HepG2 (cell line): ENCODE measurements at regions not wholly inside any gene's neighbourhood (a gene's known extent, or its start where the extent isn't known, plus 50 kb on each side); places are given as distances from the start of the nearest gene placed in this dataset.

ENCODE experiments used
- ATAC-seq: fragments of 200-7000 bp; cut with Tn5 transposase; 3 replicates; pipeline ENCODE4 v1.9.1; 2020; ENCODE audit warnings: mild to moderate bottlenecking, moderate library complexity
- BruUV-seq: library from RNA; stranded (reverse); fragments of 400-500 nt; replicated peaks from 2 replicates; lab custom pipeline; 2021; lab: Mats Ljungman, UMichigan
- CTCF ChIA-PET: fragments of 300-600 bp; formaldehyde crosslinking; extraction: SDS; loops from one replicate; lab custom pipeline; 2021; ENCODE audit warnings: low total read pairs, inconsistent platforms, low intra/inter-chr PET ratio; lab: Yijun Ruan, JAX
- POLR2A ChIA-PET: fragments of 350-600 bp; sonication (Branson Sonifier 250); formaldehyde crosslinking; loops from one replicate; lab custom pipeline; 2020; ENCODE audit warnings: antibody characterized with exemption, inconsistent platforms; lab: Yijun Ruan, JAX
- DNase-seq: peaks from one replicate; pipeline ENCODE4 v3.0.0-alpha.2; 2015; ENCODE audit warnings: low spot score
- FAIRE-seq: peaks from 3 replicates; lab custom pipeline; 2011; peaks lifted over from hg19 to GRCh38; lab: Jason Lieb, UNC
- H2AFZ ChIP-seq: one replicate; pipeline ENCODE4 v1.6.1; 2011; ENCODE audit warnings: low read length, inconsistent platforms
- H3K27ac ChIP-seq: fragments of 300-600 bp; 3 replicates; pipeline ENCODE4 v1.8.0; 2011; ENCODE audit warnings: mixed run types, mild to moderate bottlenecking, mixed read lengths, low read length, inconsistent platforms; ENCODE audit not compliant: insufficient read depth; ENCODE audit errors: extremely low read length
- H3K27me3 ChIP-seq, 2 experiments: fragments of 200-600 bp in 1 of 2; 2 replicates in 1 of 2; 3 replicates in 1 of 2; pipeline versions ENCODE4 v1.6.0 to v1.8.0; 2011; ENCODE audit warnings: low read length in 2 of 2, mild to moderate bottlenecking in 2 of 2, moderate library complexity in 2 of 2, inconsistent platforms in 1 of 2; ENCODE audit not compliant: insufficient read depth in 2 of 2, control insufficient read depth in 1 of 2
- H3K36me3 ChIP-seq, 2 experiments: fragments of 200-600 bp in 1 of 2; replicated peaks in 1 of 2; 2 replicates in 1 of 2; 3 replicates in 1 of 2; pipeline versions ENCODE4 v1.5.1 to v1.8.0; 2011; ENCODE audit warnings: low read length in 2 of 2, inconsistent platforms in 1 of 2; ENCODE audit not compliant: insufficient read depth in 2 of 2, control insufficient read depth in 1 of 2
- H3K4me1 ChIP-seq: 2 replicates; pipeline ENCODE4 v1.5.1; 2012; ENCODE audit warnings: low read length, inconsistent platforms; ENCODE audit not compliant: insufficient read depth
- H3K4me2 ChIP-seq: 2 replicates; pipeline ENCODE4 v1.6.0; 2011; ENCODE audit warnings: low read depth, low read length, inconsistent platforms
- H3K4me3 ChIP-seq, 3 experiments: fragments of 200-600 bp in 1 of 3; sonication (generic), shearing (Covaris generic) in 1 of 3; replicated peaks in 1 of 3; 2 replicates each; pipeline ENCODE4 v1.5.1; 2011 to 2016; ENCODE audit warnings: low read length in 3 of 3, inconsistent platforms in 2 of 3, low read depth in 2 of 3, mild to moderate bottlenecking in 2 of 3, control low read depth in 1 of 3, mixed read lengths in 1 of 3; ENCODE audit not compliant: insufficient read depth in 1 of 3
- H3K79me2 ChIP-seq: one replicate; pipeline ENCODE4 v1.6.1; 2011; ENCODE audit warnings: low read length, inconsistent platforms; ENCODE audit not compliant: insufficient read depth
- H3K9ac ChIP-seq: 2 replicates; pipeline ENCODE4 v1.6.0; 2011; ENCODE audit warnings: mild to moderate bottlenecking, low read depth, low read length, inconsistent platforms; ENCODE audit not compliant: insufficient read depth
- H3K9me3 ChIP-seq: 2 replicates; pipeline ENCODE4 v1.5.1; 2012; ENCODE audit warnings: mild to moderate bottlenecking, low read length
- H4K20me1 ChIP-seq: 2 replicates; pipeline ENCODE4 v1.6.0; 2011; ENCODE audit warnings: inconsistent platforms, mild to moderate bottlenecking, low read length, moderate library complexity; ENCODE audit not compliant: insufficient read depth
- BCL3 ChIP-seq: sonication (generic); formaldehyde crosslinking; IDR thresholded peaks from 2 replicates; pipeline ENCODE4 v1.5.1; 2020; ENCODE audit warnings: mild to moderate bottlenecking, missing genetic modification reagents, moderate library complexity
- HDAC2 ChIP-seq: sonication (generic); formaldehyde crosslinking; IDR thresholded peaks from 2 replicates; pipeline ENCODE4 v1.4.0; 2020; ENCODE audit warnings: missing genetic modification reagents
- JDP2 ChIP-seq: sonication (generic); formaldehyde crosslinking; IDR thresholded peaks from 2 replicates; pipeline ENCODE4 v1.8.1; 2022; ENCODE audit warnings: missing genetic modification reagents, borderline replicate concordance
- MAFG ChIP-seq: sonication (generic); formaldehyde crosslinking; IDR thresholded peaks from 2 replicates; pipeline ENCODE4 v1.5.1; 2020; ENCODE audit warnings: mild to moderate bottlenecking, missing genetic modification reagents
- MLLT10 ChIP-seq: sonication (generic); formaldehyde crosslinking; IDR thresholded peaks from 2 replicates; pipeline ENCODE4 v1.4.0; 2020; ENCODE audit warnings: missing genetic modification reagents
- PITX1 ChIP-seq: sonication (generic); formaldehyde crosslinking; IDR thresholded peaks from 2 replicates; pipeline ENCODE4 v1.5.1; 2020; ENCODE audit warnings: mild to moderate bottlenecking, missing genetic modification reagents
- RBFOX2 ChIP-seq: fragments of 200-400 bp; formaldehyde crosslinking; IDR thresholded peaks from 2 replicates; pipeline ENCODE4 v1.6.1; 2017; ENCODE audit warnings: low read depth, mild to moderate bottlenecking, low read length
- RERE ChIP-seq: IDR thresholded peaks from 2 replicates; pipeline ENCODE4 v1.6.1; 2016; ENCODE audit warnings: low read depth, missing genetic modification reagents, missing compliant biosample characterization
- SETDB1 ChIP-seq: sonication (generic); formaldehyde crosslinking; IDR thresholded peaks from 2 replicates; pipeline ENCODE4 v1.5.1; 2020; ENCODE audit warnings: missing genetic modification reagents, mild to moderate bottlenecking, borderline replicate concordance
- TERF1 ChIP-seq: sonication (generic); formaldehyde crosslinking; IDR thresholded peaks from 2 replicates; pipeline ENCODE4 v1.8.0; 2022; ENCODE audit warnings: mild to moderate bottlenecking, missing genetic modification reagents, moderate library complexity
- ZBTB8A ChIP-seq: sonication (generic); formaldehyde crosslinking; IDR thresholded peaks from 2 replicates; pipeline ENCODE4 v1.4.0; 2020; ENCODE audit warnings: mild to moderate bottlenecking, low read depth, missing genetic modification reagents, borderline replicate concordance
- ZNF10 ChIP-seq: sonication (generic); formaldehyde crosslinking; IDR thresholded peaks from 2 replicates; pipeline ENCODE4 v1.4.0; 2020; ENCODE audit warnings: mild to moderate bottlenecking, low read depth, missing genetic modification reagents, borderline replicate concordance
- WGBS: methylation state at CpG from one replicate; pipeline ENCODE4 v1.1.6; 2017; ENCODE audit warnings: low lambda C conversion rate; 5-methylcytosine and 5-hydroxymethylcytosine counted together
- in situ Hi-C: cut with HindIII; loops from 2 replicates; pipeline ENCODE4 v1.10.0; 2017; ENCODE audit warnings: low pct_unique_long_range_greater_than_20kb; ENCODE audit not compliant: extremely low pct_ligation_motif_present
- intact Hi-C: fragments of 100-400 bp; cut with micrococcal nuclease; formaldehyde crosslinking; loops from one replicate; pipeline ENCODE4 v1.10.0; 2022; ENCODE audit not compliant: unreplicated experiment

GRCh38 chr10:4693967-4694366 lies 132.0 kb upstream of the AKR1E2 start:
- POLR2A ChIA-PET, result no interaction called here
- intact Hi-C loops (no loop called here), in situ Hi-C loops (no loop called here)
- no peaks in the 10 kb centered on the region for H4K20me1 ChIP-seq
- no peaks in the 10 kb centered on the region for H3K79me2 ChIP-seq
- no peak overlapping the region for H3K27ac ChIP-seq
- no peak overlapping the region for H3K9ac ChIP-seq
- no TSS peak for BruUV-seq
- H3K27me3 ChIP-seq, result peaks cover 0 to 14% of the 10 kb centered on the region in 2 experiments; a peak in 3 of 5 replicates
- WGBS, result 2% methylated on average over 4 of the region's 4 CpGs
- H3K36me3 ChIP-seq, result no peaks in the 10 kb centered on the region
- CTCF ChIA-PET, result no interaction called here
- DNase-seq, result no peak
- H3K4me2 ChIP-seq, result no peak overlapping the region
- no peak overlapping the region for H2AFZ ChIP-seq
- H3K9me3 ChIP-seq, result no peaks in the 10 kb centered on the region
- no peaks in the 10 kb centered on the region for H3K4me1 ChIP-seq
- no peak for ATAC-seq
- no peak overlapping the region for H3K4me3 ChIP-seq
- no peak for FAIRE-seq
- TF ChIP-seq HDAC2 (CRISPR knock-in tag) (no peak), PITX1 (CRISPR knock-in tag) (no peak), MAFG (CRISPR knock-in tag) (no peak), RERE (CRISPR knock-in tag) (no peak), BCL3 (CRISPR knock-in tag) (no peak), ZBTB8A (CRISPR knock-in tag) (no peak), SETDB1 (CRISPR knock-in tag) (no peak), MLLT10 (CRISPR knock-in tag) (no peak), JDP2 (no peak), ZNF10 (CRISPR knock-in tag) (no peak), RBFOX2 (no peak), TERF1 (CRISPR knock-in tag) (no peak)
